ENCODE measurements at regions not wholly inside any gene's neighbourhood (a gene's known extent, or its start where the extent isn't known, plus 50 kb on each side); places are given as distances from the start of the nearest gene placed in this dataset.

GRCh38 chrX:20364238-20364637, 97.5 kb upstream of the RPS6KA3 start:
- DNase-seq, result no peak

- no peak for DNase-seq
Observed at GRCh38 chrX:20363275-20363674, 96.6 kb upstream of the RPS6KA3 start.

- DNase-seq, result no peak
Observed at GRCh38 chrX:20362268-20363267, 95.9 kb upstream of the RPS6KA3 start.

- DNase-seq, result no peak
Observed at GRCh38 chrX:20361890-20362262, 95.2 kb upstream of the RPS6KA3 start.

GRCh38 chrX:20361081-20361889, 94.6 kb upstream of the RPS6KA3 start:
- DNase-seq, result no peak

- DNase-seq, result no peak
Observed at GRCh38 chrX:20355187-20355586, 88.5 kb upstream of the RPS6KA3 start.

GRCh38 chrX:20354505-20354904, 87.8 kb upstream of the RPS6KA3 start:
- no peak for DNase-seq

GRCh38 chrX:20352935-20353336, 86.2 kb upstream of the RPS6KA3 start:
- DNase-seq, result no peak

- DNase-seq, result no peak
Observed at GRCh38 chrX:20352504-20352903, 85.8 kb upstream of the RPS6KA3 start.

GRCh38 chrX:20350596-20350995, 83.9 kb upstream of the RPS6KA3 start:
- DNase-seq, result no peak

GRCh38 chrX:20348139-20348538, 81.4 kb upstream of the RPS6KA3 start:
- no peak for DNase-seq

GRCh38 chrX:20347481-20347880, 80.8 kb upstream of the RPS6KA3 start:
- DNase-seq, result no peak

GRCh38 chrX:20333672-20334071, 67.0 kb upstream of the RPS6KA3 start:
- no peak for DNase-seq

GRCh38 chrX:20330545-20330944, 63.8 kb upstream of the RPS6KA3 start:
- DNase-seq, result no peak

GRCh38 chrX:20329435-20329834, 62.7 kb upstream of the RPS6KA3 start:
- DNase-seq, result no peak

- no peak for DNase-seq
Observed at GRCh38 chrX:20325786-20326388, 59.2 kb upstream of the RPS6KA3 start.

- DNase-seq, result no peak
Observed at GRCh38 chrX:20322887-20323286, 56.2 kb upstream of the RPS6KA3 start.

- no peak for DNase-seq
Observed at GRCh38 chrX:20320461-20321159, 53.9 kb upstream of the RPS6KA3 start.

- no peak for DNase-seq
Observed at GRCh38 chrX:20319054-20319453, 52.3 kb upstream of the RPS6KA3 start.

GRCh38 chrX:20317873-20318272, 51.2 kb upstream of the RPS6KA3 start:
- DNase-seq, result no peak

Measured in activated CD8-positive, alpha-beta memory T cell treated with anti-CD3 and anti-CD28 coated beads, Interleukin-2, amount 50 U/mL, for 48 hours (primary cell).